Heart right ventricle (tissue), 16 donors: ENCODE measurements at regions not wholly inside any gene's neighbourhood (a gene's known extent, or its start where the extent isn't known, plus 50 kb on each side); places are given as distances from the start of the nearest gene placed in this dataset.

Experiments used
- ATAC-seq, 8 donors: fragments of 200-7000 bp; cut with Tn5 transposase; one replicate each; pipeline ENCODE4 v1.9.1; 2020; ENCODE audit warnings: mild to moderate bottlenecking in 8 of 8, moderate library complexity in 8 of 8, moderate number of reproducible peaks in 1 of 8
- DNase-seq, 2 donors: peaks; one replicate each; pipeline ENCODE4 v3.0.0-alpha.2; 2020
- H3K27ac ChIP-seq, 10 donors: fragments of 200-600 bp; sonication (generic) in 2 of 10; one replicate each; pipeline versions ENCODE4 v1.5.0 to v1.8.0; 2020 to 2022; ENCODE audit warnings: mild to moderate bottlenecking in 3 of 10
- H3K27me3 ChIP-seq, 7 donors: fragments of 200-600 bp; one replicate each; pipeline ENCODE4 v1.8.0; 2021 to 2022; ENCODE audit warnings: mild to moderate bottlenecking in 2 of 7
- H3K36me3 ChIP-seq, 9 donors: fragments of 200-600 bp; sonication (generic) in 1 of 9; one replicate each; pipeline versions ENCODE4 v1.5.0 to v1.8.0; 2020 to 2022; ENCODE audit warnings: mild to moderate bottlenecking in 2 of 9
- H3K4me1 ChIP-seq, 9 donors: fragments of 200-600 bp; sonication (generic) in 1 of 9; one replicate each; pipeline versions ENCODE4 v1.5.0 to v1.8.0; 2020 to 2022; ENCODE audit warnings: mild to moderate bottlenecking in 4 of 9
- H3K4me3 ChIP-seq, 10 donors: fragments of 200-600 bp; sonication (generic) in 2 of 10; one replicate each; pipeline versions ENCODE4 v1.5.0 to v1.8.0; 2020 to 2022; ENCODE audit warnings: mild to moderate bottlenecking in 7 of 10, moderate library complexity in 2 of 10
- H3K9me3 ChIP-seq, 11 donors: fragments of 200-600 bp in 10 of 11; sonication (generic) in 2 of 11; one replicate each; pipeline versions ENCODE4 v1.5.0 to v1.8.0; 2013 to 2022; ENCODE audit warnings: mild to moderate bottlenecking in 2 of 11, control low read depth in 1 of 11, moderate library complexity in 1 of 11
- CTCF ChIP-seq, 9 donors: fragments of 200-600 bp; sonication (generic) in 2 of 9; IDR thresholded peaks; one replicate each; pipeline versions ENCODE4 v1.5.0 to v1.8.0; 2021 to 2022; ENCODE audit warnings: antibody characterized with exemption in 9 of 9, mild to moderate bottlenecking in 5 of 9, moderate library complexity in 1 of 9
- WGBS, 2 donors: extraction: QIAGEN DNeasy Blood & Tissue Kit; methylation state at CpG; one replicate each; pipeline ENCODE4 v1.1.7; 2013; ENCODE audit warnings: inconsistent platforms in 1 of 2; 5-methylcytosine and 5-hydroxymethylcytosine counted together
- intact Hi-C, 10 donors: fragments of 100-400 bp; cut with DNase I; formaldehyde crosslinking; loops; one replicate each; pipeline versions ENCODE4 v1.11.1 to v1.14.2; 2022
- donor health status: Arrhythmogenic right ventricular cardiomyopathy.
- donor health status: ischemic (EF 13 %, LVEDD 7.1; RV severe dilation, severe dysfunction).
- donor health status: healthy with polysubstance abuse.
- donor health status: DM: no; HTN: yes; CAD: no.
- donor health status: DM: no; HTN: no; CAD: no.
- donor health status: ischemic (EF 25% LVEDD 6.9; RV normal size, moderate dysfunction).
- donor health status: ischemic (EF 25% LVEDD 5.7; RV mildly dilated, moderate dysfunction).
- donor health status: healthy.
- donor health status: DM: yes; HTN: yes; CAD: no.
- donor health status: Ischemic cardiomyopathy.
- donor health status: ischemic (EF 35%, LVEDD 5.7; RV mildly dilated, moderate dysfunction).
- donor health status: nonischemic (EF 11% LVEDD 7.7; RV severe dilation, severe dysfunction).
- donor health status: DM: yes; HTN: yes; CAD: no.
- donor health status: PGD.
- donor health status: ischemic (EF 29% LVEDD 5.4; RV normal size, mild dysfunction).
- donor health status: nonischemic (EF 23%, LVEDD 6.1; RV moderate dilation, normal function).

GRCh38 chr2:6639929-6640620 is 225.6 kb downstream of the CMPK2 start:
- no peak for ATAC-seq

GRCh38 chr2:6640621-6641015 is 225.1 kb downstream of the CMPK2 start:
- Histone ChIP-seq H3K4me1 (no peaks in the 10 kb centered on the region), H3K27ac (no peak overlapping the region), H3K4me3 (no peak overlapping the region), H3K9me3 (no peaks in the 10 kb centered on the region), H3K36me3 (no peaks in the 10 kb centered on the region), H3K27me3 (peaks cover 0 to 24% (median 4%) of the 10 kb centered on the region in 7 donors)
- 55 to 58% methylated on average over 1 of the region's 1 CpG for WGBS, 2 donors
- TF ChIP-seq CTCF (IDR thresholded peaks at IDR 0.05), result no peak
- intact Hi-C loops, result no loop called here
- ATAC-seq (no peak), DNase-seq (no peak)

More at GRCh38 chr2:6639929-6640620, 225.6 kb downstream of the CMPK2 start:
- Histone ChIP-seq H3K4me3 (no peak overlapping the region), H3K9me3 (no peaks in the 10 kb centered on the region), H3K27ac (no peak overlapping the region), H3K4me1 (no peaks in the 10 kb centered on the region), H3K36me3 (no peaks in the 10 kb centered on the region), H3K27me3 (peaks cover 0 to 24% (median 4%) of the 10 kb centered on the region in 7 donors)
- intact Hi-C loops, result no loop called here
- no peak for DNase-seq
- WGBS, 2 donors, result 36 to 45% methylated on average over 3 of the region's 3 CpGs
- no peak for TF ChIP-seq CTCF (IDR thresholded peaks at IDR 0.05)

GRCh38 chr2:6641956-6642355 is 223.8 kb downstream of the CMPK2 start:
- WGBS, 2 donors, result 73 to 74% methylated on average over 1 of the region's 1 CpG
- Histone ChIP-seq H3K27ac (no peak overlapping the region), H3K36me3 (no peaks in the 10 kb centered on the region), H3K9me3 (no peaks in the 10 kb centered on the region), H3K27me3 (peaks cover 0 to 24% (median 4%) of the 10 kb centered on the region in 7 donors), H3K4me1 (no peaks in the 10 kb centered on the region), H3K4me3 (no peak overlapping the region)
- DNase-seq (no peak), ATAC-seq (no peak)
- intact Hi-C loops, result no loop called here
- no peak for TF ChIP-seq CTCF (IDR thresholded peaks at IDR 0.05)

- ATAC-seq (no peak), DNase-seq (no peak)
- H3K27ac ChIP-seq, result no peak overlapping the region
- intact Hi-C loops, result no loop called here
- no peaks in the 10 kb centered on the region for H3K36me3 ChIP-seq
- no peaks in the 10 kb centered on the region for H3K9me3 ChIP-seq
- 65 to 69% methylated on average over 2 of the region's 2 CpGs for WGBS, 2 donors
- no peak for TF ChIP-seq CTCF (IDR thresholded peaks at IDR 0.05)
- H3K4me1 ChIP-seq, result no peaks in the 10 kb centered on the region
- peaks cover 0 to 7% (median 0%) of the 10 kb centered on the region in 7 donors for H3K27me3 ChIP-seq
- no peak overlapping the region for H3K4me3 ChIP-seq
Observed at GRCh38 chr2:6644261-6644660, 221.4 kb downstream of the CMPK2 start.
